ENCODE measurements at regions not wholly inside any gene's neighbourhood (a gene's known extent, or its start where the extent isn't known, plus 50 kb on each side); places are given as distances from the start of the nearest gene placed in this dataset.

- Histone ChIP-seq H3K9me3 (replicated peaks; ENCODE audit: control insufficient read depth, insufficient read depth, low read depth, low read length) (no peaks in the 10 kb centered on the region), H3K4me2 (ENCODE audit: insufficient read depth, low read length) (no peak overlapping the region), H3K9me1 (ENCODE audit: control insufficient read depth, insufficient read depth, low read length) (no peaks in the 10 kb centered on the region), H3K4me1 (replicated peaks in 1 of 2; ENCODE audit: control insufficient read depth in 2 of 2, insufficient read depth in 2 of 2, low read length in 2 of 2) (no peaks in the 10 kb centered on the region), H4K20me1 (replicated peaks; ENCODE audit: control insufficient read depth, insufficient read depth, low read length) (no peaks in the 10 kb centered on the region), H3K4me3 (no peak overlapping the region), H3K79me2 (ENCODE audit: control insufficient read depth, insufficient read depth, low read length) (no peaks in the 10 kb centered on the region), H2AFZ (ENCODE audit: low read depth, low read length) (no peak overlapping the region), H3K27me3 (ENCODE audit: control insufficient read depth in 2 of 2, insufficient read depth in 2 of 2, low read length in 2 of 2) (peaks cover 0 to 4% of the 10 kb centered on the region in 2 experiments; a peak in 1 of 5 replicates), H3K9ac (ENCODE audit: insufficient read depth in 1 of 2, low read depth in 2 of 2, low read length in 2 of 2) (no peak overlapping the region), H3K27ac (ENCODE audit: extremely low read depth, low read depth, low read length) (no peak overlapping the region), H3K36me3 (ENCODE audit: control insufficient read depth, insufficient read depth, low read length) (no peaks in the 10 kb centered on the region)
- ChIA-PET CTCF (ENCODE audit: low intra/inter-chr PET ratio) (no interaction called here), POLR2A (no interaction called here)
- no peak for ATAC-seq
- FAIRE-seq = no peak
- TF ChIP-seq RBFOX2 (IDR thresholded peaks at IDR 0.05; ENCODE audit: low read depth, low read length) (no peak), POLR3G (IDR thresholded peaks at IDR 0.05; ENCODE audit: extremely low read depth, insufficient read length, insufficient replicate concordance) (no peak), ZNF740 (CRISPR knock-in tag; IDR thresholded peaks at IDR 0.05) (no peak), ZNF740 (tag; IDR thresholded peaks at IDR 0.05) (no peak), PML (IDR thresholded peaks at IDR 0.05; ENCODE audit: low read length) (no peak), PCBP1 (IDR thresholded peaks at IDR 0.05; ENCODE audit: low read depth, low read length, poor library complexity, severe bottlenecking) (no peak), KLF16 (IDR thresholded peaks at IDR 0.05) (no peak), EP400 (IDR thresholded peaks at IDR 0.05) (no peak), ETV5 (CRISPR knock-in tag; IDR thresholded peaks at IDR 0.05; ENCODE audit: low read depth) (no peak)
- TF ChIP-seq, protein P1, sequence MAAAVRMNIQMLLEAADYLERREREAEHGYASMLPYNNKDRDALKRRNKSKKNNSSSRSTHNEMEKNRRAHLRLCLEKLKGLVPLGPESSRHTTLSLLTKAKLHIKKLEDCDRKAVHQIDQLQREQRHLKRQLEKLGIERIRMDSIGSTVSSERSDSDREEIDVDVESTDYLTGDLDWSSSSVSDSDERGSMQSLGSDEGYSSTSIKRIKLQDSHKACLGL (CRISPR knock-in tag; IDR thresholded peaks at IDR 0.05; ENCODE audit: borderline replicate concordance, poor library complexity, severe bottlenecking) = no peak
- no TSS peak for BruUV-seq (replicated peaks)
- intact Hi-C loops (cut with micrococcal nuclease) (no loop called here), in situ Hi-C loops (cut with MboI) (no loop called here)
- 0% methylated on average over 3 of the region's 3 CpGs for WGBS (ENCODE audit: insufficient coverage, low coverage, missing lambda C conversion rate)
- DNase-seq (ENCODE audit: extremely low read depth in 1 of 4, low spot score in 3 of 4) = no peak
Observed at GRCh38 chr21:15430577-15430976, 299.2 kb upstream of the USP25 start.
